GM12872 (cell line): ENCODE measurements at regions not wholly inside any gene's neighbourhood (a gene's known extent, or its start where the extent isn't known, plus 50 kb on each side); places are given as distances from the start of the nearest gene placed in this dataset.

Experiments
- CTCF ChIP-seq: IDR thresholded peaks from 3 replicates; pipeline ENCODE4 v1.5.1; 2011; ENCODE audit warnings: low read depth, mild to moderate bottlenecking, low read length, moderate library complexity; ENCODE audit not compliant: insufficient read depth

- no peak for TF ChIP-seq CTCF
These were observed 336.3 kb downstream of the PPP1R3A start for GRCh38 chr7:113582471-113582870.

- TF ChIP-seq CTCF = no peak
These were observed 356.0 kb downstream of the PPP1R3A start for GRCh38 chr7:113562801-113563200.

GRCh38 chr7:113562242-113562641, 356.6 kb downstream of the PPP1R3A start:
- no peak for TF ChIP-seq CTCF

GRCh38 chr7:113561446-113561845, 357.4 kb downstream of the PPP1R3A start:
- no peak for TF ChIP-seq CTCF

GRCh38 chr7:113550966-113551365, 367.8 kb downstream of the PPP1R3A start:
- no peak for TF ChIP-seq CTCF

- no peak for TF ChIP-seq CTCF
These were observed 370.2 kb downstream of the PPP1R3A start for GRCh38 chr7:113548561-113548960.

- no peak for TF ChIP-seq CTCF
These were observed 370.7 kb downstream of the PPP1R3A start for GRCh38 chr7:113548137-113548536.

GRCh38 chr7:113521468-113521867, 397.3 kb downstream of the PPP1R3A start:
- TF ChIP-seq CTCF = no peak
